H7 (cell line): ENCODE measurements at regions not wholly inside any gene's neighbourhood (a gene's known extent, or its start where the extent isn't known, plus 50 kb on each side); places are given as distances from the start of the nearest gene placed in this dataset.
A peak's percentile ranks its signal among the peaks of the same experiment; 100 is the strongest.

Experiments
- DNase-seq: peaks from one replicate; pipeline ENCODE4 v3.0.0; 2012
- H3K27me3 ChIP-seq: 2 replicates; pipeline ENCODE4 v1.6.0; 2011; ENCODE audit warnings: mild to moderate bottlenecking, low read length; ENCODE audit not compliant: control insufficient read depth, insufficient read depth
- H3K36me3 ChIP-seq: replicated peaks from 2 replicates; pipeline ENCODE4 v1.5.1; 2011; ENCODE audit warnings: low read length; ENCODE audit not compliant: control insufficient read depth, insufficient read depth
- H3K4me3 ChIP-seq: 2 replicates; pipeline ENCODE4 v1.5.1; 2011; ENCODE audit warnings: low read depth, mild to moderate bottlenecking, control low read depth, low read length, moderate library complexity; ENCODE audit not compliant: insufficient read depth

- DNase-seq = no peak
- Histone ChIP-seq H3K36me3 (no peaks in the 10 kb centered on the region), H3K27me3 (no peaks in the 10 kb centered on the region), H3K4me3 (no peak overlapping the region)
Observed at GRCh38 chr4:123936621-123937043, 540.0 kb downstream of the SPRY1 start.

- H3K27me3 ChIP-seq = no peaks in the 10 kb centered on the region
- H3K4me3 ChIP-seq = no peak overlapping the region
- no peaks in the 10 kb centered on the region for H3K36me3 ChIP-seq
- DNase-seq = peak; percentile 6
Observed at GRCh38 chr4:123937581-123937980, 541.0 kb downstream of the SPRY1 start.

GRCh38 chr4:123939621-123940020 is 543.0 kb downstream of the SPRY1 start:
- H3K36me3 ChIP-seq = no peaks in the 10 kb centered on the region
- no peak overlapping the region for H3K4me3 ChIP-seq
- no peak for DNase-seq
- H3K27me3 ChIP-seq = no peaks in the 10 kb centered on the region

- Histone ChIP-seq H3K27me3 (no peaks in the 10 kb centered on the region), H3K36me3 (no peaks in the 10 kb centered on the region), H3K4me3 (no peak overlapping the region)
- no peak for DNase-seq
Observed at GRCh38 chr4:123940604-123941003, 544.0 kb downstream of the SPRY1 start.

GRCh38 chr4:123941306-123941705 is 544.7 kb downstream of the SPRY1 start:
- no peaks in the 10 kb centered on the region for H3K36me3 ChIP-seq
- H3K4me3 ChIP-seq = no peak overlapping the region
- no peaks in the 10 kb centered on the region for H3K27me3 ChIP-seq
- no peak for DNase-seq

- no peak for DNase-seq
- H3K36me3 ChIP-seq = no peaks in the 10 kb centered on the region
- no peaks in the 10 kb centered on the region for H3K27me3 ChIP-seq
- no peak overlapping the region for H3K4me3 ChIP-seq
Observed at GRCh38 chr4:123943976-123944375, 547.4 kb downstream of the SPRY1 start.

- no peak for DNase-seq
- Histone ChIP-seq H3K36me3 (no peaks in the 10 kb centered on the region), H3K27me3 (no peaks in the 10 kb centered on the region), H3K4me3 (no peak overlapping the region)
Observed at GRCh38 chr4:123945301-123945700, 548.7 kb downstream of the SPRY1 start.

- Histone ChIP-seq H3K36me3 (no peaks in the 10 kb centered on the region), H3K27me3 (no peaks in the 10 kb centered on the region), H3K4me3 (no peak overlapping the region)
- no peak for DNase-seq
Observed at GRCh38 chr4:123950530-123950929, 553.9 kb downstream of the SPRY1 start.

GRCh38 chr4:123952530-123953274 is 556.1 kb downstream of the SPRY1 start:
- H3K27me3 ChIP-seq = no peaks in the 10 kb centered on the region
- H3K4me3 ChIP-seq = no peak overlapping the region
- H3K36me3 ChIP-seq = no peaks in the 10 kb centered on the region
- DNase-seq = peak; percentile 10

- Histone ChIP-seq H3K27me3 (no peaks in the 10 kb centered on the region), H3K4me3 (no peak overlapping the region), H3K36me3 (no peaks in the 10 kb centered on the region)
- no peak for DNase-seq
Observed at GRCh38 chr4:123953566-123953965, 557.0 kb downstream of the SPRY1 start.

- Histone ChIP-seq H3K27me3 (no peaks in the 10 kb centered on the region), H3K4me3 (no peak overlapping the region), H3K36me3 (no peaks in the 10 kb centered on the region)
- no peak for DNase-seq
Observed at GRCh38 chr4:123954220-123954619, 557.6 kb downstream of the SPRY1 start.

- no peaks in the 10 kb centered on the region for H3K27me3 ChIP-seq
- H3K36me3 ChIP-seq = no peaks in the 10 kb centered on the region
- no peak for DNase-seq
- H3K4me3 ChIP-seq = no peak overlapping the region
Observed at GRCh38 chr4:123955167-123955800, 558.7 kb downstream of the SPRY1 start.

GRCh38 chr4:123956204-123956603 is 559.6 kb downstream of the SPRY1 start:
- no peak for DNase-seq
- no peak overlapping the region for H3K4me3 ChIP-seq
- H3K27me3 ChIP-seq = no peaks in the 10 kb centered on the region
- no peaks in the 10 kb centered on the region for H3K36me3 ChIP-seq

- no peaks in the 10 kb centered on the region for H3K27me3 ChIP-seq
- DNase-seq = no peak
- no peaks in the 10 kb centered on the region for H3K36me3 ChIP-seq
- H3K4me3 ChIP-seq = no peak overlapping the region
Observed at GRCh38 chr4:123966990-123967769, 570.6 kb downstream of the SPRY1 start.

GRCh38 chr4:123972031-123972430 is 575.4 kb downstream of the SPRY1 start:
- H3K36me3 ChIP-seq = no peaks in the 10 kb centered on the region
- no peaks in the 10 kb centered on the region for H3K27me3 ChIP-seq
- DNase-seq = no peak
- H3K4me3 ChIP-seq = no peak overlapping the region
